A549 (cell line): ENCODE measurements at regions not wholly inside any gene's neighbourhood (a gene's known extent, or its start where the extent isn't known, plus 50 kb on each side); places are given as distances from the start of the nearest gene placed in this dataset.

ENCODE experiments used
- ATAC-seq, 2 experiments: fragments of 200-7000 bp in 1 of 2; fragments of >200 bp in 1 of 2; cut with Nextera tagmentation in 1 of 2; cut with Tn5 transposase in 1 of 2; 3 replicates each; pipeline versions ENCODE4 v1.8.0 to v1.9.1; 2018 to 2020; ENCODE audit warnings: mild to moderate bottlenecking in 1 of 2, moderate library complexity in 1 of 2
- CTCF ChIA-PET: fragments of 300-600 bp; sonication (Branson Sonifier 250); formaldehyde crosslinking; extraction: SDS; loops from one replicate; lab custom pipeline; 2021; ENCODE audit warnings: antibody characterized with exemption, inconsistent platforms; lab: Yijun Ruan, JAX
- POLR2A ChIA-PET: fragments of 350-600 bp; formaldehyde crosslinking; extraction: SDS; loops from one replicate; lab custom pipeline; 2021; ENCODE audit warnings: antibody characterized with exemption, inconsistent platforms; lab: Yijun Ruan, JAX
- DNase-seq, 2 experiments: peaks; one replicate each; pipeline versions ENCODE4 v3.0.0 to v3.0.0-alpha.2; 2011 to 2016; ENCODE audit warnings: low read depth in 1 of 2, low spot score in 1 of 2
- FAIRE-seq: peaks from 2 replicates; lab custom pipeline; 2011; peaks lifted over from hg19 to GRCh38; lab: Jason Lieb, UNC
- H3K27ac ChIP-seq, 2 experiments: fragments of >200 bp; sonication (Bioruptor Twin); formaldehyde crosslinking; 3 replicates each; pipeline ENCODE4 v1.5.1; 2016 to 2017
- H3K4me1 ChIP-seq: fragments of >200 bp; sonication (Bioruptor Twin); formaldehyde crosslinking; 3 replicates; pipeline ENCODE4 v1.6.1; 2016
- H3K4me2 ChIP-seq: fragments of >200 bp; sonication (Bioruptor Twin); formaldehyde crosslinking; 3 replicates; pipeline ENCODE4 v1.6.1; 2016
- H3K4me3 ChIP-seq: fragments of >200 bp; sonication (Bioruptor Twin); formaldehyde crosslinking; 3 replicates; pipeline ENCODE4 v1.5.1; 2016
- H3K9me3 ChIP-seq: fragments of >200 bp; sonication (Bioruptor Twin); formaldehyde crosslinking; 3 replicates; pipeline ENCODE4 v1.6.1; 2016
- ATOH8 ChIP-seq: fragments of 250-450 bp; sonication (Bioruptor Pico); IDR thresholded peaks from 2 replicates; pipeline ENCODE4 v1.5.0; 2020; ENCODE audit warnings: low read depth, mild to moderate bottlenecking, moderate library complexity
- BCL3 ChIP-seq: fragments of >200 bp; sonication (Bioruptor Twin); formaldehyde crosslinking; IDR thresholded peaks from 3 replicates; pipeline ENCODE4 v1.6.1; 2016
- BHLHE40 ChIP-seq: IDR thresholded peaks from 2 replicates; pipeline ENCODE4 v1.6.1; 2012; ENCODE audit warnings: low read depth, low read length, inconsistent platforms
- CHD2 ChIP-seq: fragments of 150-350 bp; IDR thresholded peaks from 2 replicates; pipeline ENCODE4 v1.6.1; 2014; ENCODE audit warnings: low read length; ENCODE audit not compliant: partially characterized antibody
- CTCF ChIP-seq: fragments of >200 bp; sonication (Bioruptor Twin); formaldehyde crosslinking; IDR thresholded peaks from 3 replicates; pipeline ENCODE4 v1.5.1; 2016
- E2F6 ChIP-seq: IDR thresholded peaks from 2 replicates; pipeline ENCODE4 v1.6.1; 2012; ENCODE audit warnings: low read depth, borderline replicate concordance
- EHMT2 ChIP-seq: fragments of 200-600 bp; sonication (generic); IDR thresholded peaks from 2 replicates; pipeline ENCODE4 v1.6.1; 2016; ENCODE audit warnings: antibody characterized with exemption, low read depth, mild to moderate bottlenecking, moderate library complexity
- EP300 ChIP-seq, 2 experiments: fragments of >200 bp; sonication (Bioruptor Twin); formaldehyde crosslinking; IDR thresholded peaks; 2 replicates in 1 of 2; 3 replicates in 1 of 2; pipeline ENCODE4 v1.6.1; 2016 to 2017
- FOSB ChIP-seq: fragments of 250-450 bp; sonication (Bioruptor Pico); IDR thresholded peaks from 2 replicates; pipeline ENCODE4 v1.5.0; 2020; ENCODE audit warnings: mild to moderate bottlenecking, moderate library complexity
- HDAC2 ChIP-seq: fragments of 200-600 bp; sonication (generic); IDR thresholded peaks from 2 replicates; pipeline ENCODE4 v1.6.1; 2016
- HMGXB4 ChIP-seq: fragments of 250-450 bp; sonication (Bioruptor Pico); IDR thresholded peaks from 2 replicates; pipeline ENCODE4 v1.5.0; 2021; ENCODE audit warnings: mild to moderate bottlenecking, moderate library complexity, borderline replicate concordance
- HOXB13 ChIP-seq: fragments of 250-450 bp; sonication (Bioruptor Pico); IDR thresholded peaks from 2 replicates; pipeline ENCODE4 v1.5.0; 2020; ENCODE audit warnings: low read depth, mild to moderate bottlenecking, moderate library complexity
- HOXB5 ChIP-seq: fragments of 250-450 bp; sonication (Bioruptor Pico); IDR thresholded peaks from 2 replicates; pipeline ENCODE4 v1.5.0; 2020; ENCODE audit warnings: mild to moderate bottlenecking, moderate library complexity
- JUN ChIP-seq, 2 experiments: fragments of >200 bp; sonication (Bioruptor Twin); formaldehyde crosslinking; IDR thresholded peaks; 2 replicates in 1 of 2; 3 replicates in 1 of 2; pipeline ENCODE4 v1.6.1; 2016 to 2017
- MAFK ChIP-seq: fragments of 450-650 bp; IDR thresholded peaks from 2 replicates; pipeline ENCODE4 v1.6.1; 2014; ENCODE audit not compliant: partially characterized antibody
- MAX ChIP-seq: IDR thresholded peaks from 2 replicates; pipeline ENCODE4 v1.6.1; 2012
- MAZ ChIP-seq: fragments of 150-350 bp; IDR thresholded peaks from 2 replicates; pipeline ENCODE4 v1.6.1; 2014; ENCODE audit warnings: antibody characterized with exemption, low read depth, low read length, borderline replicate concordance
- MYC ChIP-seq: IDR thresholded peaks from 2 replicates; pipeline ENCODE4 v1.6.1; 2012; ENCODE audit warnings: mild to moderate bottlenecking, inconsistent platforms, low read length, improper control_type of control experiment, borderline replicate concordance
- NPAS2 ChIP-seq: fragments of 250-450 bp; sonication (Bioruptor Pico); IDR thresholded peaks from 2 replicates; pipeline ENCODE4 v1.8.0; 2022; ENCODE audit warnings: mild to moderate bottlenecking, moderate library complexity, borderline replicate concordance
- PHF8 ChIP-seq: fragments of 200-600 bp; sonication (generic); IDR thresholded peaks from 2 replicates; pipeline ENCODE4 v1.6.1; 2016; ENCODE audit warnings: low read depth, mild to moderate bottlenecking, antibody characterized with exemption, moderate library complexity, borderline replicate concordance
- POLR2A ChIP-seq: IDR thresholded peaks from 2 replicates; pipeline ENCODE4 v1.6.1; 2012; ENCODE audit warnings: mild to moderate bottlenecking, low read length
- RAD21 ChIP-seq, 2 experiments: fragments of >200 bp in 1 of 2; sonication (Bioruptor Twin) in 1 of 2; formaldehyde crosslinking in 1 of 2; IDR thresholded peaks in 1 of 2; conservative IDR thresholded peaks in 1 of 2; 2 replicates in 1 of 2; 3 replicates in 1 of 2; pipeline ENCODE4 v1.6.1; 2012 to 2018; ENCODE audit warnings: inconsistent platforms in 1 of 2
- RARB ChIP-seq: fragments of 250-450 bp; sonication (Bioruptor Pico); IDR thresholded peaks from 2 replicates; pipeline ENCODE4 v1.8.0; 2021; ENCODE audit warnings: mild to moderate bottlenecking, moderate library complexity
- REST ChIP-seq: fragments of 200-600 bp; sonication (generic); IDR thresholded peaks from 2 replicates; pipeline ENCODE4 v1.6.1; 2016; ENCODE audit warnings: antibody characterized with exemption, mild to moderate bottlenecking, moderate library complexity
- RNF2 ChIP-seq: fragments of 200-600 bp; sonication (generic); IDR thresholded peaks from 2 replicates; pipeline ENCODE4 v1.6.1; 2016; ENCODE audit warnings: low read depth, mild to moderate bottlenecking, antibody characterized with exemption, moderate library complexity, borderline replicate concordance
- SREBF2 ChIP-seq: fragments of 450-650 bp; IDR thresholded peaks from 2 replicates; pipeline ENCODE4 v1.6.1; 2014; ENCODE audit warnings: mild to moderate bottlenecking, moderate library complexity
- TP53 ChIP-seq: fragments of 250-450 bp; sonication (Bioruptor Pico); IDR thresholded peaks from 2 replicates; pipeline ENCODE4 v1.5.0; 2021; ENCODE audit warnings: mild to moderate bottlenecking, moderate library complexity
- ZFP36 ChIP-seq: fragments of 450-650 bp; IDR thresholded peaks from 2 replicates; pipeline ENCODE4 v1.6.1; 2014; ENCODE audit warnings: borderline replicate concordance; ENCODE audit not compliant: partially characterized antibody
- WGBS: methylation state at CpG from one replicate; pipeline ENCODE4 v1.1.6; 2017; ENCODE audit errors: missing lambda C conversion rate; 5-methylcytosine and 5-hydroxymethylcytosine counted together

GRCh38 chr20:9928281-9928737 lies 89.4 kb upstream of the PAK5 start:
- no peak for FAIRE-seq
- 8% methylated on average over 5 of the region's 5 CpGs for WGBS
- Histone ChIP-seq H3K4me1 (no peaks in the 10 kb centered on the region), H3K4me3 (no peak overlapping the region), H3K9me3 (no peaks in the 10 kb centered on the region), H3K4me2 (no peak overlapping the region), H3K27ac (no peak overlapping the region)
- ChIA-PET CTCF (no interaction called here), POLR2A (no interaction called here)
- TF ChIP-seq E2F6 (no peak), RAD21 (conservative IDR thresholded peaks at IDR 0.05 in 1 of 2, IDR thresholded peaks at IDR 0.05 in 1 of 2) (no peak), EHMT2 (no peak), SREBF2 (no peak), NPAS2 (no peak), TP53 (CRISPR knock-in tag) (no peak), HOXB13 (CRISPR knock-in tag) (no peak), FOSB (CRISPR knock-in tag) (no peak), MAFK (no peak), PHF8 (no peak), HOXB5 (CRISPR knock-in tag) (no peak), EP300 (IDR thresholded peaks at IDR 0.05) (no peak), CHD2 (no peak)
- DNase-seq = no peak
- no peak for ATAC-seq

- no peak overlapping the region for H3K4me2 ChIP-seq
- H3K4me3 ChIP-seq = no peak overlapping the region
- H3K9me3 ChIP-seq = no peaks in the 10 kb centered on the region
- 47% methylated on average over 1 of the region's 1 CpG for WGBS
- DNase-seq = no peak
- TF ChIP-seq REST = no peak
- no peak for TF ChIP-seq RARB (CRISPR knock-in tag)
- TF ChIP-seq HDAC2 = no peak
- no peak for TF ChIP-seq ZFP36
- no peak for TF ChIP-seq MAZ
- TF ChIP-seq ATOH8 = no peak
- TF ChIP-seq RAD21 (conservative IDR thresholded peaks at IDR 0.05 in 1 of 2, IDR thresholded peaks at IDR 0.05 in 1 of 2) = no peak
- no peak for TF ChIP-seq JUN (IDR thresholded peaks at IDR 0.05)
- TF ChIP-seq BCL3 = no peak
- no peak for TF ChIP-seq MAFK
- TF ChIP-seq BHLHE40 = no peak
- TF ChIP-seq CTCF = no peak
- no peak for TF ChIP-seq SREBF2
- TF ChIP-seq MYC = no peak
- TF ChIP-seq HMGXB4 (CRISPR knock-in tag) = no peak
- no peak for TF ChIP-seq POLR2A
- TF ChIP-seq EHMT2 = no peak
- TF ChIP-seq MAX = no peak
- TF ChIP-seq RNF2 = no peak
- no peak for FAIRE-seq
- ChIA-PET CTCF (interaction anchor here (1.1 to 1.3 kb wide), 2 partner anchors 12 to 309 kb away, joined by 4 to 7 read pairs; no protein-coding TSS in a partner anchor), POLR2A (no interaction called here)
- no peaks in the 10 kb centered on the region for H3K4me1 ChIP-seq
- H3K27ac ChIP-seq = no peak overlapping the region
- no peak for ATAC-seq
These were observed 88.3 kb upstream of the PAK5 start for GRCh38 chr20:9927224-9927623.
